Skeletal muscle tissue (tissue), 3 donors: ENCODE measurements at regions not wholly inside any gene's neighbourhood (a gene's known extent, or its start where the extent isn't known, plus 50 kb on each side); places are given as distances from the start of the nearest gene placed in this dataset.

Source experiments
- H3K27ac ChIP-seq: one replicate; pipeline ENCODE4 v1.7.0; 2013; ENCODE audit warnings: mild to moderate bottlenecking, low read depth, low read length, inconsistent platforms
- H3K27me3 ChIP-seq, 3 donors: one replicate each; pipeline ENCODE4 v1.7.0; 2013; ENCODE audit warnings: low read length in 3 of 3; ENCODE audit not compliant: control insufficient read depth in 3 of 3, insufficient read depth in 3 of 3
- H3K36me3 ChIP-seq, 3 donors: one replicate each; pipeline ENCODE4 v1.7.0; 2013; ENCODE audit warnings: low read length in 3 of 3; ENCODE audit not compliant: control insufficient read depth in 3 of 3, insufficient read depth in 3 of 3
- H3K4me1 ChIP-seq, 3 donors: one replicate each; pipeline ENCODE4 v1.7.0; 2013; ENCODE audit warnings: low read length in 3 of 3, mild to moderate bottlenecking in 3 of 3; ENCODE audit not compliant: control insufficient read depth in 3 of 3, insufficient read depth in 3 of 3
- H3K4me3 ChIP-seq, 3 donors: one replicate each; pipeline ENCODE4 v1.7.0; 2013; ENCODE audit warnings: low read length in 3 of 3
- H3K9ac ChIP-seq, 3 donors: one replicate each; pipeline ENCODE4 v1.7.0; 2013; ENCODE audit warnings: low read length in 3 of 3, mild to moderate bottlenecking in 3 of 3, moderate library complexity in 2 of 3, low read depth in 1 of 3
- H3K9me3 ChIP-seq, 3 donors: one replicate each; pipeline ENCODE4 v1.7.0; 2013; ENCODE audit warnings: low read length in 3 of 3; ENCODE audit not compliant: control insufficient read depth in 3 of 3
- donor health status: Osteomylitis.

GRCh38 chr2:177314722-177315264 lies 50.3 kb upstream of the NFE2L2 start:
- Histone ChIP-seq H3K27me3 (no peaks in the 10 kb centered on the region), H3K9me3 (no peaks in the 10 kb centered on the region), H3K27ac (peak overlapping the region; percentile 48), H3K9ac (no peak overlapping the region), H3K36me3 (no peaks in the 10 kb centered on the region), H3K4me3 (peak overlapping the region in 1 of 3 donors; percentile 45), H3K4me1 (peaks cover 29 to 42% (median 38%) of the 10 kb centered on the region in 3 donors)

DNA sequence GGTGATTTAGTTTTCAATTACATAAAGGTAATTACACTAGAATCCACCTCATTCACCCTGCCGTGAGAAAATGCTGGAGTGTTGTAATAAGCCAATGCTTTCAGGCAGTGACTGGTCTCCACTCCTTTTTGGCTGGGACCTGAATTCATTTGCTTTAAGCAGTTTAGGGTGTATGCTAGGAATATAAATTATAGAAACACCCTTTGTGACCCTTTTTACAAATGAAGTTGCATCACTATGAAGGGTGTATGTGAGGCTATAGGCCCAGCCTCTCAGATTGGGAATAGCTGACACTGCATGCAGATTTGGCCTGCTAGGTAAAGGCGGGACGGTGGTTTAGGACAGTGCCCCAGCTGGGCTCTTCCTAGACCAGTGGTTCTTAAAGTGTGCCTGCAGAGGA lies 50.8 kb upstream of the NFE2L2 start:
- no peaks in the 10 kb centered on the region for H3K9me3 ChIP-seq
- H3K27me3 ChIP-seq: no peaks in the 10 kb centered on the region
- peak overlapping the region in 1 of 3 donors; percentile 24 for H3K9ac ChIP-seq
- H3K4me3 ChIP-seq: no peak overlapping the region
- H3K36me3 ChIP-seq: no peaks in the 10 kb centered on the region
- no peak overlapping the region for H3K27ac ChIP-seq
- peaks cover 29 to 42% (median 38%) of the 10 kb centered on the region in 3 donors for H3K4me1 ChIP-seq

DNA sequence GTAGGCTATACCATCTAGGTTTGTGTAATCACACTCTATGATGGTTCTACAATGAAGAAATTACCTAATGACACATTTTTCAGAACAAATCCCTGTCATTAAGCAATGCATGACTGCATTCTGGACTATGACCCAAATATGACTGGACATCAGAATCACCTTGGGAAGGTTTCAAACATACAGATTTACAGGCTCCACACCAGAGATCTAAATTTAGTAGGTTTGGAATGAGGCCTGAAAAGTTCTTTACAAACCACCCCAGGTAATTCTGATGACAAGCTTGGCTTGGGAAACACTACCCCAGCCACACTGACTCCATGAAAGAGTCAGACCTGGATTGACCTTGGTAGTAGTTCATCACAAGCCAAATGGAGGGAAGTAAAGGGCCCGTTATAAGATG lies 52.2 kb upstream of the NFE2L2 start:
- H3K36me3 ChIP-seq: no peaks in the 10 kb centered on the region
- H3K27me3 ChIP-seq: no peaks in the 10 kb centered on the region
- H3K9ac ChIP-seq: no peak overlapping the region
- no peaks in the 10 kb centered on the region for H3K9me3 ChIP-seq
- peaks cover 29 to 42% (median 38%) of the 10 kb centered on the region in 3 donors for H3K4me1 ChIP-seq
- H3K4me3 ChIP-seq: no peak overlapping the region
- H3K27ac ChIP-seq: no peak overlapping the region

GRCh38 chr2:177317443-177317842 lies 52.9 kb upstream of the NFE2L2 start:
- Histone ChIP-seq H3K27me3 (no peaks in the 10 kb centered on the region), H3K27ac (no peak overlapping the region), H3K4me3 (no peak overlapping the region), H3K4me1 (peaks cover 29 to 42% (median 38%) of the 10 kb centered on the region in 3 donors), H3K9me3 (no peaks in the 10 kb centered on the region), H3K36me3 (peaks cover 0 to 3% (median 0%) of the 10 kb centered on the region in 3 donors), H3K9ac (no peak overlapping the region)

- H3K9ac ChIP-seq: no peak overlapping the region
- H3K27ac ChIP-seq: no peak overlapping the region
- H3K4me1 ChIP-seq: peaks cover 29 to 42% (median 38%) of the 10 kb centered on the region in 3 donors
- no peaks in the 10 kb centered on the region for H3K27me3 ChIP-seq
- H3K36me3 ChIP-seq: peaks cover 0 to 6% (median 0%) of the 10 kb centered on the region in 3 donors
- H3K4me3 ChIP-seq: no peak overlapping the region
- H3K9me3 ChIP-seq: no peaks in the 10 kb centered on the region
Measured at GRCh38 chr2:177317857-177318256, 53.3 kb upstream of the NFE2L2 start.

DNA sequence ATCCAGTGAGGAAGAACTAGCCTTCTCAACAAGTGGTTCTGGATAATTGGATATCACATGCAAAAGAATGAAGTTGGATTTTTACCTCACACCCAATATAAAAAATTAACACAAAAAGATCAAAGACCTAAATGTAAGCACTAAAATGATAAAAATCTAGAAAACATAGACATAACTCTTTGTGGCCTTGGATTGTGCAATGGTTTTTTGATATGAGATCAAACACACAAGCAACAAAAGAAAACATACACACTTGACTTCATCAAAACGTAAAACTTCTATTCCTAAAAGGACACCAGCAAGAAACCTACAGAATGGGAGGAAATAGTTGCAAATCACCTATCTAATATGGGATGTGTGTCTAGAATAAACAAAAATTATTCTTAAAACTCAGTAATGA lies 54.1 kb upstream of the NFE2L2 start:
- Histone ChIP-seq H3K9ac (no peak overlapping the region), H3K36me3 (peaks cover 0 to 6% (median 0%) of the 10 kb centered on the region in 3 donors), H3K9me3 (no peaks in the 10 kb centered on the region), H3K27ac (no peak overlapping the region), H3K4me3 (no peak overlapping the region), H3K4me1 (peaks cover 27 to 39% (median 35%) of the 10 kb centered on the region in 3 donors), H3K27me3 (no peaks in the 10 kb centered on the region)

DNA sequence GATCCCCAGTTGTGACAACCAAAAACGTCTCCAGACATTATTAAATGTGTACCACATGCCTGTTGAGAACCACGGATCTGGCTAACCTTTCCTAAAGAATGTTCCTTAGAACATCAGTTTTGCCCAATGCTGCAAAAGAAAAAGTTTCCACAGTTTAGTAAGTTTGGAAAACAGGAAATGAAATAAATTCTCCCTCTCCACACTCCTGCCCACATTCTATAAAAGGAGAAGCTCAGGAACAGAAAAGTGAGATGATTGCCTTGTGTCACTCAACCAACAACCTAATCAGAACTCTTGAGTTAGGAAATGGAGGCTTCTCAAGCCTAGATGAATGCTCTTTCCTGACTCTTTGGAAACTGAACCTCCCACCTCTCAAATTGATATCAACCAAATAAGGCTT lies 56.1 kb upstream of the NFE2L2 start:
- Histone ChIP-seq H3K27ac (no peak overlapping the region), H3K4me3 (no peak overlapping the region), H3K9ac (no peak overlapping the region), H3K9me3 (no peaks in the 10 kb centered on the region), H3K36me3 (peaks cover 0 to 6% (median 0%) of the 10 kb centered on the region in 3 donors), H3K4me1 (peaks cover 9 to 21% (median 17%) of the 10 kb centered on the region in 3 donors), H3K27me3 (no peaks in the 10 kb centered on the region)

DNA sequence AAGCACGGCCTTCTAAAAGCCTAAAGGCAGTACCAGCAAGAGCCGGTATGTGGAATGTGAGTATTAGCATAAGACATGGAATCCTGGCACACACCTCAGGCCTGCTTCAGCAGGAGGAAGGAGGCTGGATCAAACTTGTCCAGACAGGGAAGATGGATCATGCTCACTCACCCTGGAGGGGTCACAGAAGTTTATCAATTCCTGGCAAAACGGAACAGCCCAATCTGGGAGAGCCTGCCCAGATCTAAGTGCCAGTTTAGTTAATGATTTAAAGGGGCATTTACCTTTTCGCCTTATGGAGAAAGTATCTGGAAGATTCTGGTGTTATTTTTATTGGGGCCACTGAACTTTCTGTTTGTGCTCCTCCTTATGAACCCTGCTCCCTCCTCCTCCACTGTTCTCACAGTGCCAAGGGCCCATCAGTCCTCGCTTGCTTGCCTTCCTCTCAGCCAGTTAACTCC lies 58.3 kb upstream of the NFE2L2 start:
- H3K4me1 ChIP-seq: peaks cover 0 to 2% (median under 1%) of the 10 kb centered on the region in 3 donors
- H3K9me3 ChIP-seq: no peaks in the 10 kb centered on the region
- H3K27me3 ChIP-seq: no peaks in the 10 kb centered on the region
- H3K27ac ChIP-seq: no peak overlapping the region
- H3K9ac ChIP-seq: no peak overlapping the region
- H3K36me3 ChIP-seq: peaks cover 0 to 6% (median 2%) of the 10 kb centered on the region in 3 donors
- H3K4me3 ChIP-seq: no peak overlapping the region

DNA sequence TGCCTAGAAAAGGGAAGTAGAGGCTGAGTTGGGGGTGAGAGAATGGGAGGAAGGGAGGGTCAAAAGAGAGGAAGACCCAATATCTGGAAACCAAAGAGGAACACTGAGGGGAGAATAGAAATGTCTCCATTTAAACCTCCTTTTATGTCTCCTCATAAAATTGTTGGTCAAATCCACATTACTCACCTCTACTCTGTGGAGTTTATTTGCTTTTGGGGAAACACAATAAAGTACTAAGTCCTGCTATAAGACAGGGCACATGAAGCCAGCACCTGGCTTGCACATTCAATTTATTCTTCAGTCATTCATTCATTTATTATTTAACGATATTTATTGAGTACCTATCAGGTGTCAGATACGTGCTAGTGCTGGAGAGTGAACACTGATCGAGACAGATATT lies 60.3 kb upstream of the NFE2L2 start:
- H3K9me3 ChIP-seq: no peaks in the 10 kb centered on the region
- H3K36me3 ChIP-seq: peaks cover 0 to 6% (median 2%) of the 10 kb centered on the region in 3 donors

DNA sequence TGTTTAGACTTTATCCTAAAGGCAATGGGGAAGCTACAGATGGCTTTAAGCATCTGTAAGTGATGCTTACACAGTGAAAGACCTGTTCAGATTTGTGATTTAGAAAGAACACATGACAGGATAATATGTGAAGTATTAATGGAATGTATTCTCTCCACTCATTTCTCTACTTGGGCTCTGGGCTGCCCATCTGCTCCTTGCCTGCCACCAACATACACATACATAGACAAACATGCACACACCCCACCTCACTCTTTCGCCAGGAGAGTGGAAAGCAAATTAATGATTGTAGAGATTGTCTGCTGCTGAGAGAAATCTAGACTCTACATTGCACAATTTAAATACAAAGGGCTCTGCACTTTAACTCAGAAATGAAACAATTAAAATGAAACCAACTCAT lies 61.0 kb upstream of the NFE2L2 start:
- no peak overlapping the region for H3K4me3 ChIP-seq
- H3K9ac ChIP-seq: no peak overlapping the region
- H3K9me3 ChIP-seq: no peaks in the 10 kb centered on the region
- peaks cover 0 to 6% (median 2%) of the 10 kb centered on the region in 3 donors for H3K36me3 ChIP-seq
- H3K4me1 ChIP-seq: no peaks in the 10 kb centered on the region
- no peaks in the 10 kb centered on the region for H3K27me3 ChIP-seq
- no peak overlapping the region for H3K27ac ChIP-seq

More for the DNA sequence above, 60.3 kb upstream of the NFE2L2 start:
- no peak overlapping the region for H3K9ac ChIP-seq
- H3K4me3 ChIP-seq: no peak overlapping the region
- no peaks in the 10 kb centered on the region for H3K27me3 ChIP-seq
- H3K4me1 ChIP-seq: no peaks in the 10 kb centered on the region
- no peak overlapping the region for H3K27ac ChIP-seq
